SJCRH30 (cell line): ENCODE measurements at regions not wholly inside any gene's neighbourhood (a gene's known extent, or its start where the extent isn't known, plus 50 kb on each side); places are given as distances from the start of the nearest gene placed in this dataset.
"Not testable (repeated sequence)": the region's sequence is repeated elsewhere in the genome, so short reads cannot be mapped to it uniquely, and the experiment has no call there.

Experiments
- DNase-seq, 2 experiments: peaks; one replicate each; pipeline ENCODE4 v3.0.0-alpha.2; 2015 to 2020
- H3K27ac ChIP-seq: fragments of 250-450 bp; sonication (Bioruptor Pico); 2 replicates; pipeline ENCODE4 v1.5.1; 2020; ENCODE audit warnings: mild to moderate bottlenecking, moderate library complexity
- H3K27me3 ChIP-seq: fragments of 250-450 bp; sonication (Bioruptor Pico); 2 replicates; pipeline ENCODE4 v1.5.1; 2020; ENCODE audit warnings: mild to moderate bottlenecking, moderate library complexity
- H3K36me3 ChIP-seq: fragments of 250-450 bp; sonication (Bioruptor Pico); 2 replicates; pipeline ENCODE4 v1.5.1; 2020; ENCODE audit warnings: mild to moderate bottlenecking, moderate library complexity
- H3K4me1 ChIP-seq: fragments of 250-450 bp; sonication (Bioruptor Pico); 2 replicates; pipeline ENCODE4 v1.5.1; 2020; ENCODE audit warnings: mild to moderate bottlenecking, moderate library complexity
- H3K4me3 ChIP-seq: fragments of 250-450 bp; sonication (Bioruptor Pico); 2 replicates; pipeline ENCODE4 v1.5.1; 2020; ENCODE audit warnings: mild to moderate bottlenecking, moderate library complexity
- H3K9me3 ChIP-seq: fragments of 250-450 bp; sonication (Bioruptor Pico); replicated peaks from 2 replicates; pipeline ENCODE4 v1.5.1; 2020; ENCODE audit warnings: mild to moderate bottlenecking, moderate library complexity

GRCh38 chr6:90362318-90362717, 65.7 kb upstream of the BACH2 start:
- H3K9me3 ChIP-seq = no peaks in the 10 kb centered on the region
- H3K27ac ChIP-seq = no peak overlapping the region
- no peak overlapping the region for H3K4me3 ChIP-seq
- H3K27me3 ChIP-seq = no peaks in the 10 kb centered on the region
- H3K36me3 ChIP-seq = no peaks in the 10 kb centered on the region
- no peak for DNase-seq
- peaks cover 9% of the 10 kb centered on the region for H3K4me1 ChIP-seq

- H3K4me1 ChIP-seq = peaks cover 9% of the 10 kb centered on the region
- no peak overlapping the region for H3K27ac ChIP-seq
- H3K4me3 ChIP-seq = no peak overlapping the region
- no peaks in the 10 kb centered on the region for H3K9me3 ChIP-seq
- no peaks in the 10 kb centered on the region for H3K27me3 ChIP-seq
- no peaks in the 10 kb centered on the region for H3K36me3 ChIP-seq
- DNase-seq = no peak
Measured at GRCh38 chr6:90361174-90361573, 64.5 kb upstream of the BACH2 start.

GRCh38 chr6:90358036-90358770, 61.6 kb upstream of the BACH2 start:
- not testable (repeated sequence) for H3K27ac ChIP-seq, H3K9me3 ChIP-seq, H3K4me1 ChIP-seq, H3K27me3 ChIP-seq, H3K4me3 ChIP-seq, H3K36me3 ChIP-seq, DNase-seq

- H3K27me3 ChIP-seq = no peaks in the 10 kb centered on the region
- no peak overlapping the region for H3K27ac ChIP-seq
- no peaks in the 10 kb centered on the region for H3K9me3 ChIP-seq
- no peak overlapping the region for H3K4me3 ChIP-seq
- H3K36me3 ChIP-seq = no peaks in the 10 kb centered on the region
- no peak for DNase-seq
- no peaks in the 10 kb centered on the region; the same call in 1 of the 2 replicates for H3K4me1 ChIP-seq
Measured at GRCh38 chr6:90356012-90356421, 59.4 kb upstream of the BACH2 start.

- no peak for DNase-seq
- Histone ChIP-seq H3K4me3 (no peak overlapping the region), H3K4me1 (no peaks in the 10 kb centered on the region), H3K36me3 (no peaks in the 10 kb centered on the region), H3K27ac (no peak overlapping the region), H3K27me3 (no peaks in the 10 kb centered on the region), H3K9me3 (no peaks in the 10 kb centered on the region)
Measured at GRCh38 chr6:90354961-90355360, 58.3 kb upstream of the BACH2 start.

- Histone ChIP-seq H3K9me3 (no peaks in the 10 kb centered on the region), H3K27me3 (no peaks in the 10 kb centered on the region), H3K36me3 (no peaks in the 10 kb centered on the region), H3K4me3 (no peak overlapping the region), H3K4me1 (no peaks in the 10 kb centered on the region), H3K27ac (no peak overlapping the region)
- DNase-seq = no peak
Measured at GRCh38 chr6:90351696-90352095, 55.1 kb upstream of the BACH2 start.

- no peaks in the 10 kb centered on the region for H3K9me3 ChIP-seq
- H3K36me3 ChIP-seq = no peaks in the 10 kb centered on the region
- H3K27ac ChIP-seq = no peak overlapping the region
- H3K4me3 ChIP-seq = no peak overlapping the region
- H3K27me3 ChIP-seq = no peaks in the 10 kb centered on the region
- H3K4me1 ChIP-seq = no peaks in the 10 kb centered on the region
- DNase-seq = no peak
Measured at GRCh38 chr6:90350689-90351554, 54.3 kb upstream of the BACH2 start.

- no peak overlapping the region for H3K4me3 ChIP-seq
- DNase-seq = no peak
- H3K27ac ChIP-seq = no peak overlapping the region
- H3K4me1 ChIP-seq = no peaks in the 10 kb centered on the region
- H3K9me3 ChIP-seq = no peaks in the 10 kb centered on the region
- H3K27me3 ChIP-seq = no peaks in the 10 kb centered on the region
- H3K36me3 ChIP-seq = no peaks in the 10 kb centered on the region
Measured at GRCh38 chr6:90347411-90347851, 50.8 kb upstream of the BACH2 start.

GRCh38 chr6:90346729-90347128, 50.1 kb upstream of the BACH2 start:
- Histone ChIP-seq H3K9me3 (no peaks in the 10 kb centered on the region), H3K27ac (no peak overlapping the region), H3K36me3 (no peaks in the 10 kb centered on the region), H3K27me3 (no peaks in the 10 kb centered on the region), H3K4me3 (no peak overlapping the region), H3K4me1 (no peaks in the 10 kb centered on the region)
- DNase-seq = no peak
